H1 (cell line): ENCODE measurements at regions not wholly inside any gene's neighbourhood (a gene's known extent, or its start where the extent isn't known, plus 50 kb on each side); places are given as distances from the start of the nearest gene placed in this dataset.
"Not testable (repeated sequence)": the region's sequence is repeated elsewhere in the genome, so short reads cannot be mapped to it uniquely, and the experiment has no call there.

Experiments used
- CTCF ChIA-PET: fragments of 300-600 bp; sonication (Branson Sonifier 250); formaldehyde crosslinking; loops from one replicate; lab custom pipeline; 2021; ENCODE audit not compliant: partially characterized antibody; lab: Charles Lee
- POLR2A ChIA-PET: fragments of 300-600 bp; sonication (Branson Sonifier 250); formaldehyde crosslinking; loops from one replicate; lab custom pipeline; 2021; ENCODE audit warnings: inconsistent platforms; ENCODE audit not compliant: partially characterized antibody; lab: Charles Lee
- DNase-seq, 2 experiments: peaks; one replicate each; pipeline versions ENCODE4 v3.0.0 to v3.0.0-alpha.2; 2010 to 2022; ENCODE audit warnings: low spot score in 2 of 2, low read depth in 1 of 2, mixed read lengths in 1 of 2
- FAIRE-seq: peaks from 2 replicates; lab custom pipeline; 2011; peaks lifted over from hg19 to GRCh38; lab: Jason Lieb, UNC
- H2AFZ ChIP-seq: 2 replicates; pipeline ENCODE4 v1.8.1; 2012; ENCODE audit warnings: low read length, inconsistent platforms
- H2AK5ac ChIP-seq: 2 replicates; pipeline ENCODE4 v1.6.1; 2013; ENCODE audit warnings: low read depth, low read length
- H2BK120ac ChIP-seq: replicated peaks from 2 replicates; pipeline ENCODE3; 2013; ENCODE audit warnings: low read depth, low read length, inconsistent platforms
- H2BK12ac ChIP-seq: 2 replicates; pipeline ENCODE4 v1.6.1; 2013; ENCODE audit warnings: low read depth, low read length
- H2BK15ac ChIP-seq: 2 replicates; pipeline ENCODE4 v1.6.1; 2013; ENCODE audit warnings: low read length
- H2BK20ac ChIP-seq: 2 replicates; pipeline ENCODE4 v1.6.1; 2013; ENCODE audit warnings: low read length
- H2BK5ac ChIP-seq: 2 replicates; pipeline ENCODE4 v1.6.1; 2013; ENCODE audit warnings: low read depth, low read length
- H3K14ac ChIP-seq: 2 replicates; pipeline ENCODE4 v1.6.1; 2013; ENCODE audit warnings: inconsistent platforms; ENCODE audit not compliant: insufficient read length
- H3K18ac ChIP-seq: 2 replicates; pipeline ENCODE4 v1.6.1; 2013; ENCODE audit warnings: low read length; ENCODE audit errors: extremely low read depth
- H3K23ac ChIP-seq: 2 replicates; pipeline ENCODE4 v1.6.1; 2013; ENCODE audit warnings: inconsistent platforms; ENCODE audit not compliant: insufficient read length
- H3K23me2 ChIP-seq: 2 replicates; pipeline ENCODE4 v1.6.1; 2013; ENCODE audit warnings: low read depth, low read length
- H3K27ac ChIP-seq: 2 replicates; pipeline ENCODE4 v1.6.1; 2011; ENCODE audit warnings: low read depth, low read length, inconsistent platforms
- H3K27me3 ChIP-seq, 4 experiments: replicated peaks in 1 of 4; 1 replicate in 1 of 4; 2 replicates in 3 of 4; pipeline versions ENCODE4 v1.6.1 to v1.8.1; 2011 to 2013; ENCODE audit warnings: low read length in 3 of 4, mild to moderate bottlenecking in 3 of 4, inconsistent platforms in 2 of 4, mixed read lengths in 2 of 4, moderate library complexity in 1 of 4; ENCODE audit not compliant: control insufficient read depth in 3 of 4, insufficient read depth in 3 of 4; ENCODE audit errors: extremely low read depth in 1 of 4
- H3K36me3 ChIP-seq, 4 experiments: 2 replicates each; pipeline versions ENCODE4 v1.6.1 to v1.8.1; 2011 to 2013; ENCODE audit warnings: mild to moderate bottlenecking in 4 of 4, low read length in 3 of 4, moderate library complexity in 2 of 4, control low read depth in 1 of 4, inconsistent platforms in 1 of 4; ENCODE audit not compliant: insufficient read depth in 4 of 4, control insufficient read depth in 2 of 4
- H3K4ac ChIP-seq: replicated peaks from 2 replicates; pipeline ENCODE3; 2013; ENCODE audit warnings: low read length, low read depth, mixed read lengths, inconsistent platforms; ENCODE audit not compliant: insufficient read length
- H3K4me1 ChIP-seq, 4 experiments: replicated peaks in 1 of 4; 1 replicate in 1 of 4; 2 replicates in 3 of 4; pipeline versions ENCODE4 v1.6.1 to v1.8.1; 2011 to 2013; ENCODE audit warnings: low read length in 3 of 4, inconsistent platforms in 2 of 4, mixed read lengths in 1 of 4; ENCODE audit not compliant: insufficient read depth in 4 of 4, control insufficient read depth in 3 of 4
- H3K4me2 ChIP-seq, 2 experiments: 2 replicates each; pipeline versions ENCODE4 v1.6.1 to v1.8.1; 2011 to 2013; ENCODE audit warnings: low read depth in 2 of 2, low read length in 2 of 2, control low read depth in 1 of 2, inconsistent platforms in 1 of 2, mild to moderate bottlenecking in 1 of 2; ENCODE audit not compliant: insufficient read depth in 1 of 2
- H3K4me3 ChIP-seq, 4 experiments: fragments of 200-600, 300-600 bp in 1 of 4; sonication (generic), shearing (Covaris generic), sonication (Bioruptor Twin) in 1 of 4; 2 replicates each; pipeline versions ENCODE4 v1.5.1 to v1.8.1; 2011 to 2016; ENCODE audit warnings: low read length in 4 of 4, low read depth in 3 of 4, control low read depth in 2 of 4, inconsistent platforms in 2 of 4, mild to moderate bottlenecking in 2 of 4, mixed read lengths in 1 of 4, moderate library complexity in 1 of 4; ENCODE audit not compliant: insufficient read depth in 2 of 4; ENCODE audit errors: extremely low read depth in 1 of 4
- H3K56ac ChIP-seq: replicated peaks from 2 replicates; pipeline ENCODE3; 2013; ENCODE audit warnings: low read depth, mild to moderate bottlenecking, mixed read lengths, low read length, inconsistent platforms; ENCODE audit not compliant: insufficient read length
- H3K79me1 ChIP-seq: 2 replicates; pipeline ENCODE4 v1.6.1; 2013; ENCODE audit warnings: low read depth, low read length, control low read depth
- H3K79me2 ChIP-seq, 2 experiments: 2 replicates each; pipeline versions ENCODE4 v1.6.1 to v1.8.1; 2012 to 2013; ENCODE audit warnings: low read length in 2 of 2, mild to moderate bottlenecking in 2 of 2, inconsistent platforms in 1 of 2; ENCODE audit not compliant: insufficient read depth in 2 of 2, control insufficient read depth in 1 of 2
- H3K9ac ChIP-seq, 4 experiments: replicated peaks in 1 of 4; 1 replicate in 1 of 4; 2 replicates in 3 of 4; pipeline versions ENCODE4 v1.6.1 to v1.8.1; 2011 to 2013; ENCODE audit warnings: low read depth in 3 of 4, low read length in 3 of 4, control low read depth in 2 of 4, mild to moderate bottlenecking in 2 of 4, moderate library complexity in 2 of 4, inconsistent platforms in 1 of 4; ENCODE audit errors: extremely low read depth in 1 of 4
- H3K9me3 ChIP-seq, 2 experiments: 2 replicates each; pipeline versions ENCODE4 v1.6.1 to v1.8.1; 2012 to 2013; ENCODE audit warnings: mild to moderate bottlenecking in 2 of 2, moderate library complexity in 2 of 2, control low read depth in 1 of 2, inconsistent platforms in 1 of 2, low read depth in 1 of 2, low read length in 1 of 2, mixed read lengths in 1 of 2; ENCODE audit not compliant: insufficient read depth in 2 of 2
- H4K20me1 ChIP-seq, 2 experiments: replicated peaks in 1 of 2; 2 replicates each; pipeline versions ENCODE3 to v1.8.1; 2011 to 2013; ENCODE audit warnings: inconsistent platforms in 2 of 2, low read length in 2 of 2, mild to moderate bottlenecking in 1 of 2; ENCODE audit not compliant: insufficient read depth in 2 of 2, control insufficient read depth in 1 of 2
- H4K5ac ChIP-seq: 2 replicates; pipeline ENCODE4 v1.6.1; 2013; ENCODE audit warnings: low read length, low read depth, mixed read lengths, inconsistent platforms; ENCODE audit not compliant: insufficient read length
- H4K8ac ChIP-seq: 2 replicates; pipeline ENCODE4 v1.8.0; 2013; ENCODE audit warnings: mild to moderate bottlenecking, moderate library complexity, low read length, inconsistent platforms; ENCODE audit not compliant: insufficient read depth; ENCODE audit errors: extremely low read depth
- H4K91ac ChIP-seq: replicated peaks from 2 replicates; pipeline ENCODE3; 2013; ENCODE audit warnings: low read length, mixed read lengths, inconsistent platforms; ENCODE audit not compliant: insufficient read length
- CBX8 ChIP-seq: fragments of 300-800, 300-1000 bp; sonication (generic); IDR thresholded peaks from 2 replicates; pipeline ENCODE4 v1.7.1; 2016; ENCODE audit warnings: low read depth, low read length, borderline replicate concordance
- CHD2 ChIP-seq: IDR thresholded peaks from 2 replicates; pipeline ENCODE4 v1.6.1; 2012; ENCODE audit warnings: low read length, improper control_type of control experiment
- CREB1 ChIP-seq: IDR thresholded peaks from 2 replicates; pipeline ENCODE4 v1.6.1; 2012; ENCODE audit warnings: inconsistent platforms
- KDM4A ChIP-seq: IDR thresholded peaks from one replicate; pipeline ENCODE4 v1.7.1; 2012; ENCODE audit warnings: low read depth, mild to moderate bottlenecking, moderate library complexity, low read length, inconsistent platforms; ENCODE audit not compliant: severe bottlenecking
- POLR2AphosphoS5 ChIP-seq: IDR thresholded peaks from 2 replicates; pipeline ENCODE4 v1.6.1; 2011; ENCODE audit warnings: low read depth, low read length
- RBBP5 ChIP-seq: IDR thresholded peaks from 2 replicates; pipeline ENCODE4 v1.7.1; 2012; ENCODE audit warnings: low read depth, mild to moderate bottlenecking, inconsistent platforms, low read length, moderate library complexity, borderline replicate concordance
- RFX5 ChIP-seq: IDR thresholded peaks from 2 replicates; pipeline ENCODE4 v1.6.1; 2011; ENCODE audit warnings: low read depth, low read length, improper control_type of control experiment, borderline replicate concordance
- RNF2 ChIP-seq: fragments of 200-900, 300-1000 bp; sonication (generic); IDR thresholded peaks from 2 replicates; pipeline ENCODE4 v1.7.1; 2016; ENCODE audit warnings: borderline replicate concordance, low read depth, mild to moderate bottlenecking, antibody characterized with exemption, low read length; ENCODE audit not compliant: poor library complexity, severe bottlenecking; ENCODE audit errors: missing control alignments
- SP1 ChIP-seq: IDR thresholded peaks from 2 replicates; pipeline ENCODE4 v1.6.1; 2011; ENCODE audit warnings: low read depth, low read length
- SUZ12 ChIP-seq: fragments of 200-600 bp; sonication (generic); IDR thresholded peaks from 2 replicates; pipeline ENCODE4 v1.6.1; 2012; ENCODE audit warnings: mild to moderate bottlenecking, inconsistent platforms, low read length, moderate library complexity, mixed read lengths
- TAF7 ChIP-seq: optimal IDR thresholded peaks from 2 replicates; pipeline ENCODE3; 2011; ENCODE audit warnings: low read depth, mild to moderate bottlenecking, inconsistent platforms, low read length, moderate library complexity, borderline replicate concordance
- WGBS, 2 experiments: shearing (Covaris generic) in 1 of 2; methylation state at CpG; one replicate each; pipeline versions ENCODE4 v1.1.6 to v1.1.7; 2013 to 2015; ENCODE audit warnings: low lambda C conversion rate in 2 of 2, mixed read lengths in 2 of 2, inconsistent platforms in 1 of 2, low coverage in 1 of 2, missing lambda C conversion rate in 1 of 2; ENCODE audit not compliant: insufficient replicate concordance in 2 of 2, insufficient coverage in 1 of 2, insufficient read length in 1 of 2; ENCODE audit errors: extremely low coverage in 1 of 2, missing lambda C conversion rate in 1 of 2; 5-methylcytosine and 5-hydroxymethylcytosine counted together

GRCh38 chr6:22774129-22774528, 204.8 kb downstream of the HDGFL1 start (continued):
- no peak for TF ChIP-seq POLR2AphosphoS5
- TF ChIP-seq CREB1, result no peak
- TF ChIP-seq SP1, result no peak
- TF ChIP-seq CHD2, result no peak
- no peak for TF ChIP-seq TAF7
- TF ChIP-seq CBX8, result no peak
- no peak for TF ChIP-seq SUZ12
- TF ChIP-seq RFX5, result no peak
- TF ChIP-seq RNF2, result no peak
- TF ChIP-seq RBBP5, result no peak
- TF ChIP-seq KDM4A, result no peak

- H3K9ac ChIP-seq, H2BK20ac ChIP-seq, H3K4me2 ChIP-seq, H3K4ac ChIP-seq, DNase-seq, H3K4me3 ChIP-seq, H4K91ac ChIP-seq, H3K4me1 ChIP-seq, H4K20me1 ChIP-seq, H3K23me2 ChIP-seq, H2AK5ac ChIP-seq, H3K79me1 ChIP-seq, H3K14ac ChIP-seq, FAIRE-seq, H3K23ac ChIP-seq, H3K27me3 ChIP-seq, H3K18ac ChIP-seq, H2BK12ac ChIP-seq, H3K36me3 ChIP-seq, H2AFZ ChIP-seq, H2BK5ac ChIP-seq, H2BK15ac ChIP-seq, H4K8ac ChIP-seq, H3K79me2 ChIP-seq, H3K56ac ChIP-seq, H4K5ac ChIP-seq, H3K27ac ChIP-seq, POLR2A ChIA-PET, CTCF ChIA-PET, H2BK120ac ChIP-seq: not testable (repeated sequence)
- peaks cover 24 to 25% of the 10 kb centered on the region in 2 experiments for H3K9me3 ChIP-seq
- WGBS, 2 experiments, result 69% methylated on average over 1 of the region's 1 CpG; no CpG with 5 or more reads in 1 of the 2 experiments
Observed at GRCh38 chr6:22778438-22778837, 209.1 kb downstream of the HDGFL1 start.
